DMS153 (cell line): ENCODE measurements at regions not wholly inside any gene's neighbourhood (a gene's known extent, or its start where the extent isn't known, plus 50 kb on each side); places are given as distances from the start of the nearest gene placed in this dataset.

Experiments used
- DNase-seq: peaks from one replicate; lab custom pipeline; 2025; lab: John Stamatoyannopoulos, UW

DNA sequence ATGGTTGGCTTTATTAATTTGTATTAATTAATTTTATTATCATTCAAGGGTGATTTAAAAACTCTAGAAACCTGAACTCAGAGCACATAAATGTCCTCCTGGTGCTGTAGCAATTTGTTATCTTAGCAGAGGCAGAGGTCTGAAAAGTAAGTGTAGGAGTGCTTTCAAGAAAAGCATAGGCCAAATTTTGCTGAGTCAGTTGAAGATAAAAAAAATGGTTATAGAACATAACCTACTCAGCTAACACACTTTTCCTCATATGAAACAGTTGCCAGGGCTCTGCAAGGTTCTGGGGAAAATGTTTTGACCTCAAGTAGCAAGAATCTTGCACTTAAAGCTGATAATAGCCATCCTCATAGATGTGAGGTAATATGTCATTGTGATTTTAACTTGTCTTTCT, 53.5 kb upstream of the CHODL start:
- DNase-seq = no peak

DNA sequence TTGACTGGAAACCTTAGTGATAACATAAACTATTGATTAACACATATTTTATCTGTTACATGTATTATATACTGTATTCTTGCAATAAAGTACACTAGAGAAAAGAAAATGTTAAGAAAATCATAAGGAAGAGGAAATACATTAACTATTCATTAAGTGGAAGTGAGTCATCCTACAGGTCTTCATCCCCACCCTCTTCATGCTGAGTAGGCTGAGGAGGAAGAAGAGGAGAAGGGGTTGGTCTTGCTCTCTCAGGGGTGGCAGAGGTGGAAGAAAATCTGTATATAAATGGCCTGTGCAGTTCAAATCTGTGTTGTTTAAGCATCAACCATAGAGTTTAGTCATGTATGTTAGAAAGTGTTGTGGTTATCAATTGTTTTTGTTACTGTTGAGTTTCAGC, 66.1 kb upstream of the CHODL start:
- no peak for DNase-seq

GRCh38 chr21:18174370-18174769, 70.3 kb upstream of the CHODL start:
- DNase-seq = no peak

DNA sequence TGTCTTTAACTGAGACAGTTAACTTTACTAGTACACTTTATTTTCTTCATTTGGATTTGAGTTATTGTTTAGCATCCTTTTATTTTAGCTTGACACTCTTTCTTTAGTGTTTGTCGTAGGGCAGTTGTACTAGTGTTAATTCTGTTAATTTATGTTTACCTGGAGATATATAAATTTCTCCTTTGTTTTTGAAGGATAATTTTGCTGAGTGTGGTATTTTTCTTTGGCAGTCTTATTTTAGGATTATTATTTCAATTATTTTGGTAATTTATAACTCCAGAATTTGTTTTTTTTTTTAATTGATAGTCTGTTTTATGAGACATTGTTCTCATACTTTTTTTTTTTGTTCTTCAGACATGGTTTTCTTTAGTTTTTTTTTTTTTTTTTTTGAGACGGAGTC, 73.8 kb upstream of the CHODL start:
- no peak for DNase-seq

DNA sequence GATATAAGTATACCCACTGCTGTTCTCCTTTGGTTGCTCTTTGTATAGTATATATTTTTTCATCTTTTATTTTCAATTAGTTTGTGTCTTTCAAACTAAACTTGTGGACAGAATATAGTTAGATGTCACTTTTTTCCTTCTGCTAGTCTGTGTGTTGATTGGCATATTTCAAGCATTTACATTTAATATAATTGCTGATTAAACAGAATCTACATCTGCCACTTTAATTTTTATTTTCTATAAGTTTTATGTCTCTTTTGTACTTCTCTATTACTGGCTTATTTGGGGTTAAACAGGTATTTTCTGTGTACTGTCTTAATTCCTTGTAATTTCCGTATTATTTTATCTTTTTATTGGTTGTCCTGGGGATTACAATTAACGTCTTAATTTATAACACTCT, 74.4 kb upstream of the CHODL start:
- DNase-seq = no peak

DNA sequence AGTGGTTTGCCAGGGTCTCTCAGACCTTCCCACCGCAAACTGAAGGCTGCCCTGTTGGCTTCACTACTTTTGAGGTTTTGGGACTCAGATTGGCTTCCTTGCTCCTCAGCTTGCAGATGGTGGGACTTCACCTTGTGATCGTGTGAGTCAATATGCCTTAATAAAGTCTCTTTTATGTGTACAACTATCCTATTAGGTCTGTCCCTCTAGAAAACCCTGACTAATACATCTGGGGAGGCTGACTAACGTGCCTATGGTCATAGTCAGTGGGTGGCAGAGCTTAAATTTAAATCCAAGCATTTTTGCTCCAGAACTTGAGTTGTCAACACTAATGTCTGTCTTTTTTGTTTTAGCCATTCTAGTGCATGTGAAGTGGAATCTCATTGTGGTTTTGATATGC, 76.5 kb upstream of the CHODL start:
- no peak for DNase-seq

DNA sequence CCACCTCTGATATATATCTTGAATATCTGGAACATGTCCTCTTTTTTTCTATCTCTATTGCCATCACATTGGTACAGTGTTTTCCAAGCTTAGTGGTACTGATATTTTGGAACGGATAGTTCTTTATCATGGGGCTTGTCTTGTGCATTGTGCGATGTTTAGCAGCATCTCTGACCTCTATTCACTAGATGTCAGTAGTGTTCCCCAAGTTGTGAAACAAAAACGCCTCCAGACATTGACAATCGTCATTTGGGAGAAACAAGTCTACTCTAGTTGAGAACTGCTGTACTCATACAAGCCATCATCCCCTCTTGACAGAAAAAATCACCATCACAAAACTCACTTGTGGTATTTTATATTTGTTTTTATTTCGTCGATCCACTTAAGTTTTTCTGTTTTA, 79.7 kb upstream of the CHODL start:
- no peak for DNase-seq

GRCh38 chr21:18164483-18164882, 80.2 kb upstream of the CHODL start:
- DNase-seq = no peak

GRCh38 chr21:18163956-18164355, 80.7 kb upstream of the CHODL start:
- no peak for DNase-seq

GRCh38 chr21:18161841-18162240, 82.8 kb upstream of the CHODL start:
- no peak for DNase-seq

DNA sequence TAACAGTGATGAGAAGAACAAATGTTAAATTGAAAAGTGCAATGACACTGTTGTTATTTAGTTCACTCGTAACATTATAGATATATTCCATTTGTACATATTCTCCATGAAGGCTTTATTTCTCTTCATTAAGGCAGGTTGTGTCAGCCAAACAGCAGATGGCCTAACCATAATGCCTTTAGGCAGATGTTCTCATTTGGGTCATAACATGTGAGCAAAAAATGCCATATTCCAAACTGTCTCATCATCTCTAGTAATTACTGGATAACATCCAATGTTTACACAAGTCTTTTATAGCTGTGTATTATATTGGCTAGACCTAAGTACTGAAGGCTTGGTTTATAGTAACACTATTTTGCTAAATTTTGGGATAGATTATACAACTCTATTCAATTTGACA, 87.2 kb upstream of the CHODL start:
- no peak for DNase-seq

- peak; percentile 14 for DNase-seq
These were observed 89.0 kb upstream of the CHODL start for GRCh38 chr21:18155508-18156193.

DNA sequence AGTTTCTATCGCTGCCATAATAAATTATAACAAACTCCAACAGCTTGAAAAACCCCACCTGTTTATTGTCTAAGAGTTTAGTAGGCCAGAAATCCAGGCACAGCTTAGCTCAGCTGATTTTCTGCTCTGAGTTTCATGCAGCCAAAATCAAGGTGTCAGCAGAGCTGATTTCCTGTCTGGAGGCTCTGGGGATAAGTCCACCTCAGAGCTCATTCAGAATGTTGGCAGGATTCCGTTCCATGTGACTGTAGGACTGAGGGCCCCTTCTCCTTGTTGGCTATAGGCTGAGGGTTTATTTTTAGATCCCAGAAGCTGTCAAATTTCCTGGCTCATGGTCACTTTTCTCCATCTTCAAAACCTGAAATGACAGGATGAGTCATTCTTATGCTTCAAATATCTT, 91.6 kb upstream of the CHODL start:
- DNase-seq = no peak

GRCh38 chr21:18152371-18152770, 92.3 kb upstream of the CHODL start:
- DNase-seq = no peak

GRCh38 chr21:18151046-18151445, 93.6 kb upstream of the CHODL start:
- no peak for DNase-seq

DNA sequence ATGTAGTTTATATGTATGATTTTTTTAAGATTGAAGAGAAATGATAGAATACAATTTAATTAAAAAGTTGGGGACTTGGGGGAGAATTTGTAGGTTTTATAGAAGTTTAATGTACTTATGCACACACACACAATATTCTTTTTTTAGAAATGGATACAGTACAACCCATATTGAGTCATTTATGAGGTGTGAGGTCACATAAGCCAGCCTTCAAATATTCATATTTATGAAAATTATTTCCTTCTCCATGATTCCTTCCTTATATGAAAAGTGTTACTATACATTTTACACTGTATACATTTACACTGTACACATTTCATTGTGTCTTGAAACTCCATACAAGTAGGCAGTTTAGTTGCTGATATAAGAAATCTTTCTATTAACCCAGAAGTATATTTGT, 96.2 kb upstream of the CHODL start:
- DNase-seq = no peak

GRCh38 chr21:18147678-18148077, 97.0 kb upstream of the CHODL start:
- DNase-seq = no peak

- no peak for DNase-seq
These were observed 97.8 kb upstream of the CHODL start for GRCh38 chr21:18146820-18147219.

DNA sequence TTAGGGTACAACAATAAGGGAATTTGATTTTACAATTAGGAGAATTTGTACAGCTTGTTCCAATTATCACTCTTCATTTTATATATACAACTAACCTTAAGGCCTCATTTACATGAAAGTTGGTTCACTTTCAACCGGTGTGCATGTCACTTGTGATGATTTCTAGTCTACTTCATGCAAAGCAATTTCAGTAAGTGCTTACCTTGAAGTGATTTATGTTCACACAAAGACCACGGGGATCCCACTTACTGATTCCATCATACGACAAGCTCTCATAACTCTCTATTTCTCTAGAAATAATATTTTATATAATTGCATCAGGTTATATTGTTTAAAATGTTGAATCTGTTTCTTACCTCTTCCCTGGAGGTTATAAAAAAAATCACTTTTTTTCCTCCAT, 100.3 kb upstream of the CHODL start:
- no peak for DNase-seq

DNA sequence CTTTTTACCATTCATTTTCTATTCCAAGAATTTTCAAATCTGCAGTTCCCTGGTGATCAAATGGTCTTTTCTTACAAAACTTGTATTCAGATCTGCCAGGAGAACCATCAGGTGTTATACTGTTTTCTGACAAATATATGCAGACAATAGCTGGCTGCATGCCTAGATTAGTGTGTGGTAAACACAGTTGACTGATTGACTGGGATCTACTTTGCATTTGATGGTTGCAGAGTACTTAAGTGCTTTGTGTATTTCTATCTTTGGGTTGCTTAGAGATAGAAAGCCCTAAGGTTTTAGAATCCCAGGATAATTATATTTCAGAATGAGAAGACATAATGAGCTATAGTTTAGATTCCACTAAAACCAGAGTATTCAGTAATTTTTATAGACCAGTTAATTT, 102.0 kb upstream of the CHODL start:
- DNase-seq = no peak

- no peak for DNase-seq
These were observed 106.1 kb upstream of the CHODL start for GRCh38 chr21:18138507-18138906.

- DNase-seq = no peak
These were observed 115.1 kb upstream of the CHODL start for GRCh38 chr21:18129526-18129925.

- no peak for DNase-seq
These were observed 126.1 kb upstream of the CHODL start for GRCh38 chr21:18118566-18118965.

DNA sequence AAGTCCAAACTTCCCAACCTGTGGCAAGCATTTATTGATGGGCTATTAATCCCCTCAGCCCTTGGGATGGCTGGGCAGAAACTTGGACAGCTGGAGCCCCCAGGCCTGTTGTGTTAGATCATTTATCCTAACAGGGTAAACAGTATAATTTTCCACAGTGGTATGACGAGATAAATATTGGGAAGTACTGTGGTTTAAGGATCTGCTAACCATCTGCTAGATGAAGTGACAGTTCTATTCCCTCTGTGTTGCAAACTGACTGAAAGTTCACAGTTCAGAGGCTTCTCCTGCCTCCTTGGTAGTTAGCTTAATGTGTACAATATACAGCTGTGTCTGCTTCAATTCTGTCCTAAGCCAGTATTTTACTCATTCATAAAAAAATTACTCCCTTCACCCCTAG, 127.5 kb upstream of the CHODL start:
- DNase-seq = no peak

DNA sequence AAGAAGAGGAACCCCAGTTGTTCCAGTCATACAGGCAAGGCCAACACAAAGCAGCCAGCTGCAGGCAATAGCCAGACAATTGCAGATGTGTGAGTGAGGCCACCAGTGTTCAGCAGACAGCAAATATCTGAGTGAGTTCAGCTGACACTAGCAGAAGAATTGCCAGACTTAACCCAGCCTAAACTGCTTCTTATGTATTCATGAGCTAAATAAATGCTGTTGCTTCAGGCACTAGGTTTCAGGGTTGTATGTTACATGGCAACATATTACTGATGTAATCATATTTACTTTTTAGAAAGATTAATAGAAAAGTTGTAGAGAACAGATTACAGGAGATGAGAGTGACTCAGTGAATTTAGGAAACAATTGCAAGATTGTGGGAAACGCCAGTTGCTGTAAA, 129.8 kb upstream of the CHODL start:
- no peak for DNase-seq
